ENCODE measurements at regions not wholly inside any gene's neighbourhood (a gene's known extent, or its start where the extent isn't known, plus 50 kb on each side); places are given as distances from the start of the nearest gene placed in this dataset.

GRCh38 chr3:111373861-111374260 is 168.1 kb upstream of the CD96 start:
- Histone ChIP-seq H3K27me3 (ENCODE audit: control insufficient read depth in 2 of 2, insufficient read depth in 2 of 2, low read length in 2 of 2) (no peaks in the 10 kb centered on the region), H3K4me2 (ENCODE audit: insufficient read depth, low read length) (no peak overlapping the region), H3K4me1 (replicated peaks in 1 of 2; ENCODE audit: control insufficient read depth in 2 of 2, insufficient read depth in 2 of 2, low read length in 2 of 2) (no peaks in the 10 kb centered on the region), H2AFZ (ENCODE audit: low read depth, low read length) (no peak overlapping the region), H3K9me1 (ENCODE audit: control insufficient read depth, insufficient read depth, low read length) (no peaks in the 10 kb centered on the region), H3K9ac (ENCODE audit: insufficient read depth in 1 of 2, low read depth in 2 of 2, low read length in 2 of 2) (no peak overlapping the region), H3K4me3 (no peak overlapping the region), H3K27ac (ENCODE audit: extremely low read depth, low read depth, low read length) (no peak overlapping the region), H4K20me1 (replicated peaks; ENCODE audit: control insufficient read depth, insufficient read depth, low read length) (no peaks in the 10 kb centered on the region), H3K9me3 (replicated peaks; ENCODE audit: control insufficient read depth, insufficient read depth, low read depth, low read length) (no peaks in the 10 kb centered on the region), H3K79me2 (ENCODE audit: control insufficient read depth, insufficient read depth, low read length) (no peaks in the 10 kb centered on the region), H3K36me3 (ENCODE audit: control insufficient read depth, insufficient read depth, low read length) (no peaks in the 10 kb centered on the region)
- no TSS peak for BruUV-seq (replicated peaks)
- DNase-seq (ENCODE audit: extremely low read depth in 1 of 4, low spot score in 3 of 4) (no peak), ATAC-seq (no peak), FAIRE-seq (no peak)
- TF ChIP-seq MAFF (IDR thresholded peaks at IDR 0.05; ENCODE audit: low read length) (no peak), ZNF217 (CRISPR knock-in tag; IDR thresholded peaks at IDR 0.05) (no peak), ZNF507 (tag; conservative IDR thresholded peaks at IDR 0.05) (no peak), OTX1 (CRISPR knock-in tag; IDR thresholded peaks at IDR 0.05) (no peak), ZNF347 (CRISPR knock-in tag; IDR thresholded peaks at IDR 0.05; ENCODE audit: low read depth) (no peak), PHF21A (IDR thresholded peaks at IDR 0.05; ENCODE audit: borderline replicate concordance, low read depth) (no peak), MITF (IDR thresholded peaks at IDR 0.05) (no peak), ZNF121 (CRISPR knock-in tag; conservative IDR thresholded peaks at IDR 0.05) (no peak), KLF10 (CRISPR knock-in tag; IDR thresholded peaks at IDR 0.05) (no peak), ZKSCAN8 (CRISPR knock-in tag; IDR thresholded peaks at IDR 0.05) (no peak), KLF13 (tag; IDR thresholded peaks at IDR 0.05; ENCODE audit: borderline replicate concordance, low read depth) (no peak), TEAD2 (tag; IDR thresholded peaks at IDR 0.05) (no peak), UBTF (IDR thresholded peaks at IDR 0.05; ENCODE audit: borderline replicate concordance in 1 of 2, low read depth in 2 of 2, low read length in 2 of 2) (no peak), KLF6 (CRISPR knock-in tag; IDR thresholded peaks at IDR 0.05; ENCODE audit: borderline replicate concordance) (no peak), MXD1 (CRISPR knock-in tag; IDR thresholded peaks at IDR 0.05; ENCODE audit: borderline replicate concordance, poor library complexity, severe bottlenecking) (no peak), NCOA2 (IDR thresholded peaks at IDR 0.05; ENCODE audit: partially characterized antibody in 2 of 2) (no peak), TARDBP (IDR thresholded peaks at IDR 0.05) (no peak)
- ChIA-PET POLR2A (no interaction called here), CTCF (ENCODE audit: low intra/inter-chr PET ratio) (no interaction called here)
- in situ Hi-C loops (cut with MboI) (no loop called here), intact Hi-C loops (cut with micrococcal nuclease) (no loop called here)
